Stimulated activated CD8-positive, alpha-beta memory T cell treated with anti-CD3 and anti-CD28 coated beads, Interleukin-12 subunit alpha, Interleukin-12 subunit beta, amount 100 ng/mL, for 24 hours (primary cell): ENCODE measurements at regions not wholly inside any gene's neighbourhood (a gene's known extent, or its start where the extent isn't known, plus 50 kb on each side); places are given as distances from the start of the nearest gene placed in this dataset.

Experiments
- DNase-seq: peaks from one replicate; pipeline ENCODE4 v3.0.0-alpha.2; 2020; ENCODE audit errors: extremely low read depth

- no peak for DNase-seq
Measured at GRCh38 chr3:31050296-31050695, 155.8 kb upstream of the GADL1 start.

DNA sequence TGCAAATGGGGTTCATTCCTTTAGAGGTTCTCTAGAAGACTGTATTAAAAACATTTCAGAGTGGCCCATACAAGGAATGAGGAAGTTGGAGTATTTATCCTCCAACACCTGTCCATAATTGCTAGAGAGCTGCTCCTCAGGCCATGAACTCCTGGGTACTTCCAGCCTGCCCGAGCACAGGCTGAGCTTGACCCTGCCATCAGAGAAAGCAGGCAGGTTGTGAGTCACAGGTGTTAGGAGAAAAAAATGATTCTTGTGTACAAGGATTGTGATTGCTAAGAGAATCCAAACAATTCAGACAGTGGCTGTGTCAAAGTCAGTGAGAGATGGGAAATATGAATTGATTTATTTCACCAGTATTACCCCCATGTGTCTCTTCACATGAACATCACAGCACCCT, 156.8 kb upstream of the GADL1 start:
- no peak for DNase-seq

GRCh38 chr3:31053299-31053698, 158.8 kb upstream of the GADL1 start:
- DNase-seq: no peak

DNA sequence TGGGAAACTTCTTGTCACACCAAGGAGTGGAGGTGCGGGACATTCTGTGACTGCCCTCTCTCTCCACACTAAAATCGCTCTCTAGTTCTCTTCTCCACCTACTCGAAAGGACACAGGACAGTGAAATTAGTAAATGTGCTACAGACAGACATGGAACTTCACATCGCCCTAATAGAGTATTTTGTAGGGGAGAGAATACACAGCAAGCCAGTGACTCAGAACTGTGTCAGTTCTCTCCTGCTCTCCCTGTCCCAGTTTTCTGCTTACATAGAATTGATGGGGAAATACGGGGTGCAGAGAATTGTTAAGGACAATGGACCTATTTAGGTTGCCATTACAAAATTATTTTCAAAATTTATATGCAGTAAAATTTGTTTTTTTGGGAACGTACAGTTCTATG, 159.6 kb upstream of the GADL1 start:
- no peak for DNase-seq

- no peak for DNase-seq
Measured at GRCh38 chr3:31055757-31056156, 161.3 kb upstream of the GADL1 start.

DNA sequence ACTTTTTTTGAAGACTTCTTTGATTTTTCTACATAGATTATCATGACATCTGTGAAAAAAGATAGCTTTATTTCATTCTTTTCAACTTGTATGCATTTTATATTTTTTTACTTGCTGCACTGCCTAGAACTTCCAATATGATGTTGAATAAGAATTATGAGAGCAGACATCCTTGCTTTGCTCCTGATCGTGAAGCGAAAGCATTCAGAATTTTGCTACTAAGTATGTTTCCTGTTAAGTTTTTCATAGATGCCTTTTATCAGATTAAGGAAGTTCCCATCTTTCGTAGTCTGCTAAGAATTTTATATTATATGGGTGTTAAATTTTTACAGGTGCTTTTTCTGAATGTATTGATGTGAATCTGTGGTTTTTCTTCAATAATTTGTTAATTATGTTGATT, 163.4 kb upstream of the GADL1 start:
- DNase-seq: no peak

DNA sequence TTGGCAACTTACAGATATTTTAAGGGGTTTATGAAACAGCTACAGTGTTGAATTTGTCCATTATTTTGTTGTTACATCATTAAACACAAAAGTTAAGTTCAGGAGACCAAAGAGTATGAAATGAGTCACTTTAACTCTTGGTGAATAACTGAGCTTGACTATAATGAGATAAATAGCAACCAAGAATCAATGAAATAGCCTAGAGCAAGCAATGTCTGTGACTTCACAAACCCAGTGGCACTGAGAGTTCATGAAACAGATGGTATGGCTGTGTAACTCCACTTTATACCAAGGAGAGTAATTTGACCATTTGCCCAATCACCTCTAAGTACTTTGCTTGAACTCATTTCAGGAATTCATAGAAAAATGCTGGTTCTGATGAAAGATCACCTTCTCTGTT, 169.6 kb upstream of the GADL1 start:
- no peak for DNase-seq

DNA sequence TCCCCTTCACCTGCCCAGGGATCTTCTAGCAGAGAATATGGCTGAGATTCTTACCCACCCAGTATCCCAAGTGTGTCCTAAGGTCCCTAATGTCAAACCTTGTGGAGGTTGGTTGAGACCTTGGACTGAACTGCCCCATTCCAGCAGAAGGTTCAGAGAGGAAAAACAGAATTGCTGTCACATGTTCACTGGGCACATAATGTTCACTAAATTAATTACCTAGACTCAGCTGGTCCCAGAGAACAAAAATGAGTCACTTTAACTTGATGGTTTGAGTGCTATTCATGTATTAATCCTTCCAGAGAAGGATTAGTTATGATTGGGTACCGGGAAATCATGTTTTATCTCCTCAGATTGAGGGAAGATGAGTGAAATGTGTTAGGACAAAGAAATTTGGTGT, 171.3 kb upstream of the GADL1 start:
- DNase-seq: no peak

GRCh38 chr3:31067004-31067403, 172.5 kb upstream of the GADL1 start:
- no peak for DNase-seq

DNA sequence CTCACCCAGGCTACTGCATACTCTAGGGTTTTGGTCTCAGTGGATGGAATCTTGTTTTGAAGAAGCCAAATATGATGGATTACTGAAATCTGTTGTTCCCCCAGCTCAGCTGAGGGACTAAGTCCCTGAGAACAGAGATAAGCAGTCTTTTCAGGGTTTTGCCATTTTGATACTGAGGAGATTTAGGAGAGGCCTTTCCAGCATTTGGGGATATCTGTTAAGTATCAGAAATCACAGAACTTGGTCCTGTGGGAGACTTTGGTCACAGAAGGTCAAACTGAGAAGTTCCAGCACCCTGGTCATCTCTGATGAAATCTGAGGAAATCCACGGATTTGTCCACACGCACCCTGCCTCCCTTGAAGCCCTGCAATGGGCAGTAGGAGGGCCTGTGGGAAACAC, 181.0 kb upstream of the GADL1 start:
- no peak for DNase-seq

- no peak for DNase-seq
Measured at GRCh38 chr3:31075876-31076275, 181.4 kb upstream of the GADL1 start.

- DNase-seq: peak; percentile 7
Measured at GRCh38 chr3:31077021-31077601, 182.7 kb upstream of the GADL1 start.

GRCh38 chr3:31077826-31078225, 183.4 kb upstream of the GADL1 start:
- DNase-seq: no peak

DNA sequence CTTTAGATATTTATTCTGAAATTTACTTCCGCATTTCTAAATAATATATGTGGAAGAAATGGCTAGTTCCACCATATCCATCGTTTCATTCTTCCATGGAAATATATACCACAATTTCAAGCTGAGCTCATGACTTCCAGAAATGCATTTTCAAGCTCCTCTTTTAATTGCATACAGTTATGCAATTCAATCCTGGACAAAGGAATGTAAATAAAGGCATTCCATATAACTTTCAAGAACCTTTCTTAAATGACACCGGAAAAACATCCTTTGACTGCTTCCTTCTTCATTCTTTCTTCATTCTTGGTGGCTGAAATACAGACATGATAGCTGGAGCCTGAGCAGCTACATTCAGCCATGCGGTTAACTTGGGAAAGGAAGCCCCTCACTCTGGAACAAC, 185.2 kb upstream of the GADL1 start:
- DNase-seq: no peak

DNA sequence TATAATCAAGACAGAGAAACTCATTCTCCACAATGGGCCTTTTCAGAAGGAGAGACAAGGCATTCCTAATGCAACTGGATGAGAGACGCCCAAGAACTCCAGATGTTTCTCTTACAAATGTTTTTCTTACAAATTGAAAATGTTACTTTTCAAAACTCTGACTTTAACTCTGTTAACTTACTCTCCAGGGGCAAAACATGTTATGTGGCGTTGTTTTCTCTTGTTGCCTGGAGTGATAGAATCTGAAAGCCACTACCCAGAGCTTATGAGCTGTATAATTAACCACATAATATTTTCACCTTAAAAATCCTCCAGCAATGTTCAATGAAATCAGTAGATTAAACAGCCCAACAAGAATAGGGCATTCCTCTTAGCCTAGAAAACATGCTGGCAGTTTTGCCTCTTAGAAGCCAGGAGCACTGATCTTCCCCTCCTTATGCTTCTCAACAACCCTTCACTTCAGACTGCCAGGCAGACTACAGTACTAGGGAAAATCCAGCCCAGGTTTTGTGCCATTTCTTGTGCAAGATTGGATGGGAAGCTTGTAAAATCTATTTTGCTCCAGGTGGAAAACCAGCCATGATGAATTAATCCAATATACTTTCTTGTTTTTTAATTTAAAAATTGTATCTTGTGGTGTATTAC, 186.7 kb upstream of the GADL1 start:
- DNase-seq: no peak

DNA sequence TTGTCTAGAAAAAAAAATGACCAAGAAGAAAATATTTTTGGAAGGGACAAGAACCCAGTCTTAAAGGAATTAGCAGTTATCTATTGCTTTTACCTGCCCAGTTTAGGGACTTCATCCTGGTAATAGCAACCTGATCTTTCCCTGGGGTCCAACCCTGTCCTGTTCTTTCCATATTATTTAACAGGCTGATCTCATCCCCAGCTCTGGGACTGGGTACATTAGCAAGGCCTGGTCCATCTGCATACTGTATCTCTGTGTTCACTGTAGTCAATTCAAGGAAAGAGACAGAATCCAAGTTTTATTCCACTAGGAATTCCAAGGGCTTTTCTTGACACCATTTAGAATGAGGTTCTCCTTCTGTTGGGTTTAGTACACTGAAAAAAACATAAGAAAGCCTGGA, 191.7 kb upstream of the GADL1 start:
- DNase-seq: no peak

GRCh38 chr3:31086698-31087097, 192.2 kb upstream of the GADL1 start:
- no peak for DNase-seq

GRCh38 chr3:31091748-31092147, 197.3 kb upstream of the GADL1 start:
- no peak for DNase-seq

GRCh38 chr3:31092748-31093589, 198.5 kb upstream of the GADL1 start:
- DNase-seq: no peak

GRCh38 chr3:31093606-31094005, 199.1 kb upstream of the GADL1 start:
- no peak for DNase-seq

DNA sequence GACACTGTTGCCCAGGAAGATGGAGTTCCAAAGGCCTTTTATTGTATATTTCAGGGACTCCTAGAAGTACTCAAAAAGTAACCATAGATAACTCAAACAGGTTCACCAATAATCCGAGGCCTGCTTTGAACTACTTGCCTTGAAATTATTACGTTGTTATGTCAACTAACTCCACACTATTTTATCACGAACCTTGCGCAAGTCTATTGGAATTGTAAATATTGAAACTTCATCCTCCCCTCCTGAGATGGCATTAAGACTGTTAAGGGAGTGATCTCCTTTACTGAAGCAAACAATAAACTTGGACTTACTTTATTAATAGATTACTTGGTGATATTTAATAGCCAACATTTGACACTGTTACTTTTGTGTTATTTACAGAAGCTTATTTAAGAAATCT, 199.6 kb upstream of the GADL1 start:
- DNase-seq: no peak

GRCh38 chr3:31095255-31095654, 200.8 kb upstream of the GADL1 start:
- no peak for DNase-seq
